ENCODE measurements at regions not wholly inside any gene's neighbourhood (a gene's known extent, or its start where the extent isn't known, plus 50 kb on each side); places are given as distances from the start of the nearest gene placed in this dataset.
A peak's percentile ranks its signal among the peaks of the same experiment; 100 is the strongest.
"Not testable (repeated sequence)": the region's sequence is repeated elsewhere in the genome, so short reads cannot be mapped to it uniquely, and the experiment has no call there.

DNA sequence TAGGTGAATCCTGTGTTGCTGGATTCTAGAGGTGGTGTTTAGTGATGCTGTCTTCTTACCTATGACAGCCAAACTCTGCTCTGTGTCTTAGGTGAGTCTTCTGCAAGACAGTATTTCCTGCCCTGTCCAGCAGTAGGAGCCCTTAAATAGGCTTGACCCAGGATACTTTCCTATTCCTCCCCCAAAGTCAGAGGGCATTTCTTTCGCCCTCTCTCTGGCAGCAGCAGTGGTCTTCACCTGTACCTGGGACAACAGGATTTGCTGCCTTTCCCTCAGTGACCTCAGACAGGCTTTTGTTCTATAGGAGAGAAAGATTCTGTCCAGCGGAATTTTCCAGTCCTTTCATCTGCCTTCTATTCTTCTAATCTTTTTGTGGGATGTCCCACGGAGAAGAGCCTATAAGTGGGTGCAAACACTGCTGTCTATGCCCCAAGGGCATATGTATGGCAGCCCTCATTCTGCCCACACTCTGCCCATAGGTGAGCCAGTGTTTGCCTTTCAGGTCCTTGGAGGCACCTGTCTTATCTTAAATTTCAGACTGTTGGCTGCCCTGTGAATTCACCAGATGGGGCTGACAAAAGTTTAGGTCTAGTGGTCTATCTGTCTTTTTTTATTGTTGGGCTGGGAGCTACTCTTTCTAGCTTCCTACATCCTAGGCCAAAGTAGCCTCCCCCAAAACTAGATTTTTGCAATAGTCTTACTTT is 177.3 kb upstream of the SPOPL start:
- no peak for DNase-seq

DNA sequence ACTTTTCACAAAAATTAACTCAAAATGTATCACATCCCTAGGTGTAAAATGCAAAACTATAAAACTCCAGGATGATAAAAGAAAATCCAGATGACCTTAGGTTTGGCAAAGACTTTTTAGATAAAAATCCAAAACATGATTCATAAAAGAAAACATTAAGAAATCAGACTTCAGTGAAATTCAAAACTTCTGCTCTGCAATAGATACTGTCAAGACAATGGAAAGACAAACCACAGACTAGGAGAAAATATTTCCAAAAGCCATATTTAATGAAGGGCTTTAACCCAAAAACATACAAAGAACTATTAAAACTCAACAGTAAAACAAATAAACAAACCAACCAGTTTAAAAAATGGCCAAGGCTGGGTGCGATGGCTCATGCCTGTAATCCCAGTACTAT is 173.6 kb upstream of the SPOPL start:
- DNase-seq, result no peak

DNA sequence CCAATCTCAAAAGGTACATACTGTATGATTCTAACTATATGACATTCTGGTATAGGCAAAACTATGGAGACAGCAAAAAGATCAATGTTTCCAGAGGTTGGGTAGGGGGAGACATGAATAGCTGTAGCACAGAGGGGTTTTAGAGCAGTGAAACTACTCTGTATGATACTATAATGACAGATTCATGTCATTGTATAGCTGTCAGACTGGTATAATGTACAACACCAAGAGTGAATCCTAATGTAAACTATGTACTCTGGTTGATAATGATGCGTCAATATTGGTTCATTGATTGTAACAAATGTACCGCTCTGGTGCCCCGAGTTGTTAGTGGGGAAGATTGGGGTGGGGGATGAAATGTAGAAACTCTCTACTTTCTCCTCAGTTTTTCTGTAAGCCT is 172.4 kb upstream of the SPOPL start:
- no peak for DNase-seq

DNA sequence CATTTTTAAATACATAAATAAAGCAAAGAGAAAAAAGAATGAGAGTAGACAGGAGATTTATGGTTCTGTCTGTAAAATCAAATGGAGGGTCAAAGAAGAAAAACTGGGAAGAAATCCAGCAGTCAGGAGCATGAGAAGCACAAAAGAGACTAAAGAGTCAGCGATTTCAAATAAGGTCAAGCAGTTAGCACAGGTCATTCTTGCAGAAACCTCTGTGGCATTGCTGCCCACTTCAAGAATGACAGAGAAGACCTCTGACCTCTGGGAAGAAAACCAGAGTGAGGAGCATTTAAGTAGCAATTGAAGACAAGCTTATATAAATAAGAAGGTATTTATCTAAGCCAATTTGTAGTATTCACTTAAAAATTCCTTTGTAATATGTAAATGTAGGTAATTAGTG is 172.0 kb upstream of the SPOPL start:
- no peak for DNase-seq

DNA sequence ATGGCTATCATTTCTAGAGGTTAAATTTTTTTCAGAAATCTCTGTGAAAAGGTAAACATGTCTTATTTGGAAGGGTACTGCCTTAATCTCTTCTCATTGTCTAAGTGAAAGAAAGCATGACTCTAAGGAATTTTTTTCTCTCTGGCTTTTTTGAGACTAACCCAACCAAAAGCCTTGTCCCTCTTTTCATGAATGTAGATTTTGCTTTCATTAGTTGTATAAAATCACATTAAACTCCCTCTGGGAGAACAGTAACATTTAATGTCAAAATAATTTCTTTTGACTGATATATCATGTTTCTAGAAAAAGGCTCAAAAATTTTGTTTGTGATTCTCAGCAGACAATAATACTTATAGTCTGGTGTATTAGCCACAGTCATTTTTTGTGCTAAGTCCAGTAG is 168.4 kb upstream of the SPOPL start:
- DNase-seq, result no peak

DNA sequence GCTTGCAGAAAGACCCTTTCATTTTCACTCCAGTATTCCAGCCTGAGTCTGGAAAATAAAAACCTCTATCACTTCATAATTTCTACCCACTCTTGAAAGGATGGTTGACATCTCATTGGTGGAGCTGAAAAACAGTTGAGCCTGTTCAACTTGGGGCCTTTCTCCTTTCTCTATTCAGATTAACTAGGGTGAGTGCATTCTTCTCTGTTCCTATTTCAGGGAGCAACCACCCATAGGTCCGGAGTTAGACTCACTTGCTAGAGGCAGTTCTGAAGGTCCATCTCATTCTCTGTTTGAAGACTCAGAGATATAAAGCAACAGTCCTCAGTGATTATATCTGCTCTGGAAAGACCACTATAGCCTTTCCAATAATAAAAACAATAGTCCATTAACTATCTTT is 167.9 kb upstream of the SPOPL start:
- no peak for DNase-seq

DNA sequence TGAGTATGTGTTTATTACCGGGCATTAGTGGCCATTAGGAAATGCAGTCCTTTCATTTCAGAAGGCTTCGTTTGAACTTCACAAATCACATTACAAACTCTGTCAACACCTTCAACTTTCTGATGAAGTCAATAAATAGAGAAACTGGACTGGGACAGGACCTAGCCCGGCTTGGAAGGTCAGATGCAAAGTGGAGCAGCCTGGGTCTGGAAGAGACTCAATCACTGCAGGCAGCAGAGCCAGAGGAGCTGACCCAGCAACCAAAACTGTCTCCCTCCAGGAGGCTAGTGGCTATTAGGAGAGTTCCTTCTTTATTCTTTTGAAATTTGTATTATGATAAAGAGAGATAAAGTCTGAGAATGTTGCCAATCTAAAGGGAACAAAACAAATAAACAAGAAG is 167.2 kb upstream of the SPOPL start:
- no peak for DNase-seq

DNA sequence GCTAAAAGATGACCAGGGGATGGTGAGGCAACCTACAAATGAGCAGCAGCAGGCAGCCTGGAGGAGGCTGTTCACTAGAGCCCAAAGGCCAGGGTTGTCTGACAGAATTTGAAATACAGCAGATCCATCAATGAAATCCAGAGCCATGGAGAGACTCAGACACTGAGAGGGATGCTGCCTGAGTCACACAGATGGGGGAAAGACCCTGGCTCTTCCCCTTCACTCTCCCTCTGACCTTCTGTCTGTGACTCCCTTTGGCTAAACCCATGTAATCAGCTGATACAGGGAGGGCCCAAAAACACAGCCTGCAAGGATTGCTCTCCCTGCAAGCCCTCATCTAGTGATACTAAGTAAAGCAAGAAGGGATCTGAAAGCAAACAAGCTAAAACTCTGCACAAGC is 166.5 kb upstream of the SPOPL start:
- DNase-seq, result no peak

DNA sequence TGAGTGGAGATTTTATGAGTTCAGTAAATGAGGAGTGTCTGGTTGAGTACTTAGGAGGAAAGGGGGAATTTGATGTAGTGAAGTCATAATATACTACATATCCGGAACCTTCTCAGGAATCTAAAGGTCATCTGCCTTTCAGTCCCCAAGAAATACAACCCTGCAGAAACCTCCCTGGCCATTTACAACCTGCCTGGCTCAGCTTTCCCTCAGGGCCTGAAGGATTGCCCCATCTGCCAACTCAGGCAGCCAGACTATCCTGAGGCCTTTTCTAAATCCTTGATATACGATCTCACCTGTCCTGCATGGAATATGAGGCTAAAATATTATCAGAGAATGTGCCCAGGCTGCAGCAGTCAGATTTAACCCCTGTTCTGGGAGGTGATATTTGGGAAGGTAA is 165.4 kb upstream of the SPOPL start:
- DNase-seq, result no peak

DNA sequence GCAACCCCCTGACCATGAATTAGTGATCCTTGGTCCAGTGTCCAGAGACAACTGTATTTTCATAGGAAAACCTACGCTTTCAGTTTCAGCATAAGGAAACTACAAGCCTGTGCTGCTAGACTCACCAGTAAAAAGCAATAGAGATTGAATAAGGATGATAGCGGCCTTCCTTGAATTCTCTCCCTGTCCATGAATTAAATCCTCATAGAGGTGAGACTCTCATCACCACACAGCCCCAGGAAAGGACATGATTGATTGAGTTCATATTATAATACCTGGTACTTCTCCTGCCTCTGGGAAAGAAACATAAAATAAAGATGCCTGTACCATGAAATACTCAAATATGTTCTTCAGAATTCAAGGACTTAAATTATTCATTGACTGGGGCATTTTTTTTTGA is 146.3 kb upstream of the SPOPL start:
- no peak for DNase-seq

DNA sequence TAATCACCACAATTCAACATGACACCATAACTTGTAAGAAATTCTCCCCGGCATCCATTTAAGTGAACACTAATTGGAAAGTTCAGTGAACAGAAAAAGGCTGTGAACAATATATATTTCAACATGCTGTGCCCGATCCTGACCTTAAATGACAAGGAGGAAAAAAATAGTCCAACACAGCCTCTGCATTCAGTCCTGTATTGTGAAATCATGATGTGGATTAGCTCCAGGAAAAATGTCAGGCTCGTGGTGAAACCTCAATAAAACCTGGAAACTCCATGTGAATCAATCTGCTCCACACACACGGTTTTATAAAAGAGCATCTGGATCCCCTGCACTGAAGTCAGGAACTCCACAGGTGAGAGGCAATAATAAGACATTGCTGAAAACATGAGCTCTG is 145.4 kb upstream of the SPOPL start:
- DNase-seq, result peak; percentile 63

DNA sequence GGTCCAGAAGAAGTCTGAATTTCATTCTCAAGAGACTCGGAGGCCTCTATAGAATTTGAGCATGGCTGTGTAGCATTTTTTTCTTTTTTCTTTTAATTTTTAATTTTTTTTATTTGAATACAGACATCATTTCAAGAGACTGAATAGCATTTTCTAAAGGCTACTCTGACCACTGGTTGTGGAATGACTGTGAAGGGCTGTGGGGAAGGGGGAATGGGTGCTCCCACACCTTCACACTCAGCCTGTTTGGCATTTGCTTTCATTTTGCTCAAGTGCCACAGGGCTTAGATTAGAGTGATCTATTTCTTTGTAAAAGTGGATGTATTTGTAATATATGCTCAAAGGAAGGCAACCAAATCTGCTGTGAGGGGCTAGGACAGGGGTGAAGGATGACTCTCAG is 142.0 kb upstream of the SPOPL start:
- DNase-seq, result no peak

DNA sequence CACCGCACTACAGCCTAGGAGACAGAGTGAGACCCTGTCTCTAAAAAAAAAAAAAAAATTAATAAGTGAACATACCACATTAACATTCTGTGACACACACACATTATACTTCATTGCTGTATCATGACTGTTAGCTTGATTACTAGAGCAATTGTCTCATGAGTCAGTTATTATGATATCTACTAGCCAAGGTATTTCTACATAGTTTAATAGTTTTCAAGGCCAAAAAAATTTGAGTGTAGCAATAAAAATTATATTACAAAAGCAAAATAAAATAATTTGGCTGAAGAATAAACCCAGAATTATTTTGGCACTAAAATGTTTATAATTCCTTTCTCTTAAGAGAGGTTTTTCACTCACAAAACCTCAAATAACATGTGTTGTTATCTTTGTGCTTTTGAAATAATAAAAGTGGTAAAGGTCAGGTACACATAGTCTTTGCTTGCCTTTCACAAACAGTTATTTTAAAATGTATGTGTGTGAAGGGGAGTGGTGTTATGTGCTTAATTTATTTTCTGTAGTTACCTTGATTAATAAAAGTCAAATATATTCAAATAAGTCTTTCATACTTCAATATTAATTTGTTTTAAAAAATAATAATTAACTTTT is 136.9 kb upstream of the SPOPL start:
- peak; percentile 64 for DNase-seq

DNA sequence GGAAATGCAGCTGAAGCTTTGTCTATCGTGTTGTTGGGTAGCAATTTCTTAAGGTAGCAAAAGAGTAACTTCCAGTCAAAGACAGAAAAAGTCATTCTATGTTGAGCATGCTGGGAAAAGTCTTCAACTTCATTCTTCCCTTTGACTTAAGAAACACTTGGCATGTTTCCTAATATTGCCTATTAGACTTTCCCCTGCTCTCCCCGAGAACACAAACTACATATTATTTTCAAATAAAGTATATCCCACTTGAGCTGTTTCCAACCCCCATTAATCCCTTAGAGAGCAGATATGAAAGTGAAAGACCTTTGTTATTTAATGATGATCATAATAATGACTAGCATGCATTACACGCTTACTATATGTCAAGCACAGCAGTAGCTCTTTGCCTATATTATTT is 136.0 kb upstream of the SPOPL start:
- no peak for DNase-seq

DNA sequence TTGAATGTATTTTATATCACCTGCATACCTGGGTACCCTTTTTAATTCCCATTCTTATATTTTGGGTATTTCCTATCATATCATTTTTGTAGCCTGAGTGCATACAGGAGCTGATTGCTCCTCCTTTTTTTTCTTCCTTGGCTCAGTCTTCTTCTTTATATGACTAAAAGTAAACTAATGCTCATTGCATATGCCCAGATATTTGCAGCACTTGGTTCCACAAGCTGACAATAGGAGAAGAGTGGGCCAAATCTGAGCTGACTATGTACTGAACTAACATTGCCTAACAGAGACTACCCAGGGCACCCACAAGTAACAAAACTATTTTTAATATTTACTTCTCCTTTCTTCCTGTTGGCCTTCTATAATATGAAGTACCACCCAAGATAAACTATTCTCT is 131.7 kb upstream of the SPOPL start:
- DNase-seq, result no peak

DNA sequence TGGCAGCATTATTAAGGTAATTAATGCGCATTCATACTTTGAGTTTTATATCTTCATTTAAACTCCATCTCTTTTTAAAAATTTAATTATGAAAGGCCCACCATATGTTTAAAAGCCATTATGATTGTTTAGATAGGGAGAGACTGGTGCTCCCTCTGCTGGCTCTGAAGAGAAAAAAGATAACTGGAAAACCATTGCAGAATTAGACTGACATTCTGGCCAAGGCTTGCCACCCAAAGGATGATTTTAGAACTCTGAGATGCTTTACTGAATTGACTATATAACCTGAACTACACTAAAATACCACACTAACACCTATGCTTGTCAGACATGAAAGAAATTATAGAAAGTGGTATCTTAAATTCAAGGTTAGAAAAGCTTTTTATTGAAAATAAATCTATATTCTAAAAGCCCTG is 127.6 kb upstream of the SPOPL start:
- peak; percentile 61 for DNase-seq

DNA sequence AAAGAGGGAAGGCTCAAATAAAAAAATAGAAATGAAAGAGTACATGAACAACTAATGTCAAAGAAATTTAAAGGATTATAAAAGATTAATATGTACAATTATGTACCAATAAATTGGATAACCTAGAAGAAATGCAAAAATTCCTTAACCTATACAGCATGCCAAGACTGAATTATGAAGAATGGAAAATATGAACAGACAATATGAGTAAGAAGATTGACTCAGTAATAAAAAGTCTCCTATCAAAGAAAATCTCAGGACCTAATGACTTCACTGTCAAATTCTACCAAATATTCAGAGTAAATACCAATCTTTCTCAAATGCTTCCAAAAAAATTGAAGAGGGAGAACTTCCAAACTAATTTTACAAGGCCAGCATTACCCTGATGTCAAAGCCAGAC is 120.2 kb upstream of the SPOPL start:
- DNase-seq, result peak; percentile 5

DNA sequence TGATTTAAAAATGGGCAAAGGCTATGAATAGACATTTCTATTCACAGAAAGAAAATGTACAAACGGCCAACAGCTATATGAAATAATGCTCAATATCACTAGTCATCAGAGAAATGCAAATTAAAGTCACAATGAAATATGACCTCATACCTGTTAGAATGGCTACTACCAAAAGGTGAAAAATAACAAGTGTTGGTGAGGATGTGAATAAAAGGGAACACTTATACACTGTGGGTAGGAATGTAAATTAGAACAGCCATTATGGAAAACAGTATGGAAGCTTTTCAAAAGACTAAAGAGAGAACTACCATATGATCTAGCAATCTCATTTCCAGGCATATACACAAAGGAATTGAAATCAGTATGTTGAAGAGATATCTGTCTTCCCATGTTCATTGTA is 118.9 kb upstream of the SPOPL start:
- no peak for DNase-seq

DNA sequence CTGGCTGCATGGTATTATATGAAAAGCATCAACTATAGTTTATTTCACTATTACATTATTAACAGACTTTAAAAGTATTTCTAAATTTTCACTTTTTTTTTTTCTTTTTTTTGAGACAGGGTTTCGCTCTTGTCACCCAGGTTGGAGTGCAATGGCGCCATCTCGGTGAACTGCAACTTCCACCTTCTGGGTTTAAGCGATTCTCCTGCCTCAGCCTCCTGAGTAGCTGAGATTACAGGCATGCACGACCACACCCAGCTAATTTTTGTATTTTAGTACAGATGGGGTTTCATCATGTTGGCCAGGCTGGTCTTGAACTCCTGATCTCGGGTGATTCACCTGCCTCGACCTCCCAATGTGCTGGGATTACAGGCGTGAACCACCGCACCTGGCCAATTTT is 115.4 kb upstream of the SPOPL start:
- not testable (repeated sequence) for DNase-seq

DNA sequence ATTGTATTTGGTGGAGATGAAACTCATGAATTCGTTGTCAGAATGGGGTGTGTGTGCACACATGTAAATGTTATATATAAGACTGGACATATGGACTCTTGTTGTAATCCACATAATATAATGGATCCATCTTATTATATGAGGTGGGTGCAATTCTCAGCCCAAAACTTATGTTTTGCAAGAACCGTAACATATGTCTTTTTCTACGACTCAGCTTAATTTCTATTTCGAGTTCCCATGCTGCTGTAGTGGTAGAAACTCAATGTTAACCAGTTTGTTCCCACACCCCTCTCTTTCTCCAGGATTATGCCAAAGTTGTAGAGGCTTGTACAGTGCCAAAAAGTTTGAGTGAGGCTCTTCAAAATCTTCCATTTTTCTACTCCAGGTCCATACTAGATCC is 112.5 kb upstream of the SPOPL start:
- DNase-seq, result no peak

DNA sequence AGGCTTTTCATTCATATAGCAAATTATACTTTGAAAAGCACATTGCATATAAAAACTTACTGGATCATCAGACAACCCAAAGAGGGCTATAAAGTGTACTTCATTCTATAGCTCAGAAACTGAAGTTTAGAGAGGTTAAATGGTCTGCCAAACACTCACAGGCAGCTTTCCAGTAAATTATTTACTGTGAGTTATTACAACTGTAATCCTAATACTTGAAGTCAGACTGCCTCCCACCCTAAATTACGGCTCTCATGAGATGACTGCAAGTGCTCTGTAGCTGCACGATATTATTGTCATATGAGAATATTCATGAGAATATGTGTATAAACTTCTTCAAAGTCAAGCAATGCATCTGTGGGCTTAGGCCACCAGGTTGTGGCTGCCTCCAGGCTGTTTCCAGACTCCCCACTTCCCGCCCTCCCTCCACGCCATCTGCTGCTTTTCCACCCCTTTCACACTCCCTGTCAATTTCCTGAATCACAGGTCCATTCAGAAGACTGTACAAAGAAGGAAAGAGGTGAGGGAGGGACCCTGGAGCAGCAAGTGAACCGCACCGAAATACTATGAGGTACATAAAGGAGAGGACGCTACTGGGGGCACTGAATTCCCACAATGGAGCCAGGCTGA is 111.1 kb upstream of the SPOPL start:
- DNase-seq, result no peak

DNA sequence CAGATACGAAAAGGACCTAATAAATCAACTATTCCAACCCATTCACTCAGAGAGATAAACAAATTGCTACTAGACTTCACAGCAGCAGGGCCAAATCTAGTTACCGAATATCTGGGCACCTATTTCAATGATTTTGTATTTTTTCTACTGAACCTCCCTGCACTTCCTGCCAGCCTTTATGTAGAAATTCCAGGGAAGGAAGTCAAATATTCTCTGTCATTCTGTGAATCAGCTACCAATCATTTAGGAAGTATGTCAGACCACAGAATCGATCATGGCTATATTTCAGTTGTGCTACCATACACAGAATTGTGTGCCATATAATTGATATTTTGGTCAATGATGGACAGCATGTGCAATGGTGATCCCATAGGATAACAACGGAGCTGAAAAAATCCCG is 109.6 kb upstream of the SPOPL start:
- DNase-seq, result peak; percentile 58

DNA sequence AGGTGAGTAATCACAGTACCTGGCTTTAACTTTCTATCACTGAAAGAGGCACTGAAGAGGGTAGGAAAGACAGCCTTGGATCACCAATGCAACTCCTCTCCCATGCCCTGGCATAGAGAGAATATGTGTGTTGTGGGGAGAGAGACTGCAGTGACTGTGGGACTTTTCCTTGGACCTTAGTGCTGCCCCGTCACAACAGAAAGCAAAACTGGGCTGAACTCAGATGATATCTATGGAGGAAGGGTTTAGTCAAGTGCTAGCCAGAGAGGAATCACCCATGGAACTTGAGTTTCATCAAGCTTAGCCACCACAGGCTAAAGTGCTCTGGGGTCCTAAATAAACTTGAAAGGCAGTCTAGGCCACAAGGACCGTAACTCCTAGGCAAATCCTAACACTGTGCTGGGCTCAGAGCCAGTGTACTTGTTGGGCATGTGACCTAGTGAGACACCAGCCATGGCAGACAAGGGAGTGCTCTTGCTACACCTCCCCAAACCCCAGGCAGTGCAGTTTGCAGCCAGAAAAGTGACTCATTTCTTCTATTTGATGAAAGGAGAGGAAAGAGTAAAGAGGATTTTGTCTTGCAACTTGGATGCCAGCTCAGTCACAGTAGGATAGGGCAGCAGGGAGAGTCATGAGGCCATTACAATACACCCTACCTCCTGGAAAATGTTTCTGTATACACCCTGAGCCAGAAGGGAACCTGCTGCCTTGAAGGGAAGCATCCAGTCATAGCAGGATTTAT is 105.8 kb upstream of the SPOPL start:
- peak; percentile 81 for DNase-seq

DNA sequence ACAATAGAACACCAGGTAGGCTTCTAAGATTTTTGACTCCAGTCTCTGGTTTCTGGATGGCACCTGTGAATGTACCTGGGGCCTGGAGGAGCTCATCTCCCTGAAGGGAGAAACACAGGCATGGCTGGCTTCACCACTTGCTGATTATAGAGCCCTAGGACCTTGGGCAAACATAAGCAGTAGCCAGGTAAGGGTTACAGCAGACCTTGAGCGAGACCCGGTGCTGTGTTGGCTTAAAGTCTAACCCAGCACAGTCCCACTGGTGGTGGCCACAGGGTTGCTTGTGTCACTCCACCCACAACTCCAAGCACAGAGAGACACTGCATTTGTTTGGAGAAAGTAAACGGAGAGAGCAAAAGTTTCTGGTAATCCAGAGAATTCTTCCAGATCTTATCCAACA is 104.7 kb upstream of the SPOPL start:
- no peak for DNase-seq

Measured in HCEC 1CT (cell line).